HL-60/S4 treated with retinoic acid at 250 ng/mL for 4 days and 3 days (cell line): ENCODE measurements at regions not wholly inside any gene's neighbourhood (a gene's known extent, or its start where the extent isn't known, plus 50 kb on each side); places are given as distances from the start of the nearest gene placed in this dataset.

Source experiments
- in situ Hi-C: fragments of 300-500 bp; cut with MboI; formaldehyde crosslinking; loops from 2 replicates; pipeline ENCODE4 v1.7.0; 2022; ENCODE audit warnings: low sequenced_read_pairs

DNA sequence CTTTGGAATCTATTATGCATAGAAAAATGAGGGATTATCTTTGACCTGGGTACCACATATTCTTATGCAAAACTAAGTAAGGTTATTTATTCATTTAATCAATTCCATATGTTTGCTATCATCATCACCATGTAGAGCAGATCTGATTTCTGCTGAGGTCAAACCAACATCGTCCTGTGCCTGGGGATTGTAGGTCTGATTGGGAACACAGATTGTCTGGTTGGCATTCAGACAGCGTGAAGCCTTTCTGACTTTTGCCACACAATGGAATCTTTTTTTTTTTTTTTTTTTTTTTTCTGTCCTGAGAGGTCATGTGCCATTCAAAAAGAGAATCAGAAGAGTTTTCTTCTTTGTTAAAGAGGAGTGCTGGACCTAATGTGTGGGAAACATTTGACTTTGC, 142.9 kb downstream of the RAB11FIP2 start:
- in situ Hi-C loops = no loop called here

GRCh38 chr10:117905404-117905803, 141.3 kb downstream of the RAB11FIP2 start:
- in situ Hi-C loops = no loop called here

DNA sequence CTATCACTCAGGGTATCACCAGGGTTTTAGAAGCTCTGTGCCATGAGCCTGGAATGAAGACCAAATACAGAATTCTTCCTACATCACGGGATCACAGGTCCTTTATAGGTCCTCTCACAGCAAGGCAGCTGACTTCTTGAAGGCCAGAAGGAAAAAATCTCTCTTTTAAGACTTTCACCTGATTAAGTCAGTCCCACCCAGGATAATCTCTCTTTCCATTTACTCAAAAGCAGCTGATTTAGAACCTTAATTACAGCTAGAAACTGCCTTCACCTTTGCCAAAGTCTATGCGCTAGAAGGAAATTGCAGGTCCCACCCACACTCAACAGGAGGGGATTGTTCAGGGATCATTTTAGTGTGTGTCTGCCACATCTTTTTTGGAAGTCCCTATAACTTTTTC, 135.1 kb downstream of the RAB11FIP2 start:
- in situ Hi-C loops = no loop called here

- in situ Hi-C loops = no loop called here
These were observed 132.4 kb downstream of the RAB11FIP2 start for GRCh38 chr10:117914334-117914733.

DNA sequence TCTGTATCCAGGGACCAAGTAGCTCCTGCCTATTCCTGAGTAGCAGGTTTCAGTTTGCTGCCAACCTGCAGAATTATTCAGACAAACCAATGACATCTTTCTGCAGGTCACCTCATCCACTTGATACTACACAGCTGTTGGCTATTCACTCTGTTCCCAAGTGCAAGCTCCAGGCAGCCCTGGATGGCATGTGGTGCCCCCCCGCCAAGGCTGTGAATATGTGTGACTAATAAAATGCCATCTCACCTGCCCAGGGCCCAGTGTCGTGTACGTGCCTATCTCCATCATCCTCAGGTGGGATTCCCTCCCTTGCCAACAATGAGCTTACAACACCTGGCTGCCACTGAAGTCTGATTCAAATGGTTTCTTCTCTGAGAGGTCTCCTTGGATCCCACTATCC, 125.8 kb downstream of the RAB11FIP2 start:
- in situ Hi-C loops = no loop called here

GRCh38 chr10:117921421-117921820, 125.3 kb downstream of the RAB11FIP2 start:
- in situ Hi-C loops = no loop called here

GRCh38 chr10:117924820-117925219, 121.9 kb downstream of the RAB11FIP2 start:
- in situ Hi-C loops = no loop called here

- in situ Hi-C loops = no loop called here
These were observed 121.4 kb downstream of the RAB11FIP2 start for GRCh38 chr10:117925369-117925768.

GRCh38 chr10:117926491-117926890, 120.2 kb downstream of the RAB11FIP2 start:
- in situ Hi-C loops = no loop called here

- in situ Hi-C loops = no loop called here
These were observed 119.4 kb downstream of the RAB11FIP2 start for GRCh38 chr10:117927332-117927731.

GRCh38 chr10:117927871-117928270, 118.9 kb downstream of the RAB11FIP2 start:
- in situ Hi-C loops = no loop called here

DNA sequence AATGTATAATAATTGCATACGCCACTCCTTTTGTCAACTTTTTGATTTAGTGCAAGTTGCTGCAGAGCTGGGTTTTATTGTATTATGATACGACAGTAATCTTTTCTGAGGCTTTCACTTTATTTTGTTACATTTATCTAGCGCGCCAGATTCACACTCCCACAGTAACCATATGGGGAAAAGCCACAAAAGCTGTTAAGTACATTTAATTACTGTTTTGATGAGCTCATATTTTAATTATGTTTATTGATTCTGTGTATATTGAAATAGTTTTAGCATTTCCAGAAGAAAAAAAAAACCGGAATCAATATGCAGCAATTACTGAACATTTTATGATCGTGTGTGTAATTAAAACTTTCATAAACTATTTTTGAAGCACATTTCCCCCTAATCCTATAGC, 118.5 kb downstream of the RAB11FIP2 start:
- in situ Hi-C loops = no loop called here

GRCh38 chr10:117928741-117929140, 118.0 kb downstream of the RAB11FIP2 start:
- in situ Hi-C loops = no loop called here

- in situ Hi-C loops = no loop called here
These were observed 117.2 kb downstream of the RAB11FIP2 start for GRCh38 chr10:117929327-117930067.

DNA sequence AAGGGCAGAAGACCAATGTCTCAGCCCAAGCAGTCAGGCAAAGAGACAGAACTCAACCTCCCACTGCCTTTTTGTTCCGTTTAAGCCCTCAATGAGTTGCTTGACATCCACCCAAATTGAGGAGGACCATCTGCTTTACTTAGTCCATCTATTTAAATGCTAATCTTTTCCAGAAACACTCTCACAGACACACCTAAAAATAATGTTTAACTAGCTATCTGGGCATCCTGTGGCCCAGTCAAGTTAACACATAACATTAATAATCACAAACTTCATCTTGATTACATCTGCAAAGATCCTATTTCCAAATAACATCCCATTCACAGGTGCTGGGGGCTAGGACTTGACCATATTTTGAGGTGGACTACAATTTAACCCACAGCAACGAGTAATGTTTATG, 115.7 kb downstream of the RAB11FIP2 start:
- in situ Hi-C loops = no loop called here

GRCh38 chr10:117933036-117933435, 113.7 kb downstream of the RAB11FIP2 start:
- in situ Hi-C loops = no loop called here

DNA sequence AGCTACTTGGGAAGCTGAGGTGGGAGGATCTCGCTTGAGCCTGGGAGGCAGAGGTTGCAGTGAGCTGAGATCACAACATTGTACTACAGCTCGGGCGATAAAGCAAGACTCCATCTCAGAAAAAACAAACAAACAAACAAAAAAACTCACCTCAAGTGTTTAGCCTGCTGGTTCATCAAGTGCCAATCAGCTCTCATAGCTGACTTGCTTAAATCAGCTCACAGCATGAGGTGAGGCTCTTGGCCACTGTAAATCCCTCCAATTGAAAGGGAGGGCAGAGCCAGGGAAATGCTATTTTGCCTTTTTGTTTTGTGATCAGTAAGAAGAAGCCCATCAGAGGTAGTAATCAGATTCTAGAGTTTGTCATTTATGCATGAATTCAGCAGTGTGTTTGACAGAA, 112.3 kb downstream of the RAB11FIP2 start:
- in situ Hi-C loops = no loop called here

DNA sequence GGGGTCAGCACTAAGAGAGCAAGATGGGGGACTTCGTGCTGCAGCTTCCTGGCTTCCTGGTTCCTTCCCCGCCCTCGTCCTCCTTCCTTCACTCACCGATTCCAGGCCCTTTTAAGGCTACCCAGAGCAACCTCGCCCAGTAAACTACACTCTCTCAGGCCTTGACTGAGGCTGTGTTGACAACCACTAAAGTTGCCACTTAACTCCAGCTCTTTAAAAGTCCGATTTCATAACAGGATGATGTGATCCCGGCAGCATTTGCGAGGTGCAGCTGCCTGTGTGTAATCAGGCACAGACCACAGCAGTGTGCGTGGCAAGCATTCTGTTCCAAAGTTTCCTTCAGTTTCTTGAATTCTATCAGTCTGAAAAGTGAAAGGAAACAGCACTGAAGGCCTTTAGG, 110.6 kb downstream of the RAB11FIP2 start:
- in situ Hi-C loops = no loop called here

DNA sequence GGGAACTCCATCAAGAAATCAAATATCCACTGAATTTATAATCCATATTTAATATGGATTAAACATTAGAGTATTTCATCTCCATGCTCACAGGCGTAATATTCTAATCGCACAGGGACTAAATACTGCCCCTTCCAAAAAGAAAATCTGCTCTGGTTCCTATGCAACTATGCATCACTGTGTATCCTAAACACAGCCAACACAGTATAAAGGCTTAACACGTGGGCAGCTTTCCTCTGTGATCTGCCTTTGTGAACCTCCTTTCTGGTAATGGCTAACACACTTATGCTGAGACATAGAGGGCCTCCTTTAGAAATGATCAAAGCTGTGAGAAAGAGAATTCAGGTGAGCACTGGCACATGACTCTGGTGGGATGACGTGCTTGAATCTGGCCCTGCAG, 110.2 kb downstream of the RAB11FIP2 start:
- in situ Hi-C loops = no loop called here

DNA sequence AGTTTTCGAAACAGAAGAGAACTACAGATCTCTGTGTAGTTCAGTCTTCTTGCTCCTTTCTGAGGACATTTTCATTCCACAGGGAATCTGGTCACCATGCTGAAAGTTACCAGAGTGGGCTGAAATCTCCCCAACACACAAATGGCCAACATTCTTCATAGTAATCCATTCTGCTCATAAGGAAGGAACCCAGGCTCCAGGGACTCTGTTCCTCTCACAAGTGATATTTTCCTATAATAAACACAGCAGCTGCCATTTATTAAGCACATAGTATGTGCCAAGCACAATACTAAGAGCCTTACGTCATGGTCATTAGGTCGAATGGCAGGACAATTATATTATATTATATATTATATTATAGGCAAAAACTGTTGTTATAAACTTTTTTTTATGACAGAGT, 109.8 kb downstream of the RAB11FIP2 start:
- in situ Hi-C loops = no loop called here

- in situ Hi-C loops = no loop called here
These were observed 108.6 kb downstream of the RAB11FIP2 start for GRCh38 chr10:117938104-117938503.

DNA sequence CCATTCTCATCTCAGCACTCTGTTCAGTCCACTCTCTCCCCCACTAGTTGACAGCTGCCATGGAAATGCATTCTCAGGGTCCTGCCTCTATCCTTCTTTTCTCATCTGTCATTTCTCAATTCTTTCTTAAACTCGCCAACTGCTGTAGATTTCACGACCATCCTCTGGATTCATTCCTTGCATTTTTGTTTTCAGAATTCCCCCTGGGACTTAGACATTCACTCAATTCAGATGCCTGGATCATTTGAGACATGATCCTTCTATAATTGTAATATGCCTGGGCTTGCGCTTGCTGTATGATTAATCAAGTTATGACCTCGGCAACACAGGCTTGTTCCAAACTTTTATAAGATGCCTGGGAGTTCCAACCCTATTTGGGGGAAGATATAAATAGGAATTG, 104.5 kb downstream of the RAB11FIP2 start:
- in situ Hi-C loops = no loop called here
